ENCODE measurements at regions not wholly inside any gene's neighbourhood (a gene's known extent, or its start where the extent isn't known, plus 50 kb on each side); places are given as distances from the start of the nearest gene placed in this dataset.

DNA sequence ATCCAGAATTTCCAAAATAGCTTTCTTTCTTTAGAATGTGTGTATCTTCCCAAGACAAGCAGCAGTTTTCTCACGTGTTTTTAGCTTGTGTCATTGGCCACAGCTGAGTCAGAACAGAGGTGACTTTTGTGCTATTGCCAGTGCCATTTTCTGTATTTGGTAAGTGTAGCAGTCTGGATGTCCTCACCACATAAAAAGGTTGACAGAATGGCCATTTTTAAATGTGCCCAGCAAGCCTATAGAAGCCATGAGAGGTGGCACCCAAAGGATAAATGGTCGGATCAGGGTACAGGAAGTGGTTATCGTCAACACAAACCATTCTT, 269.5 kb upstream of the HSF2 start:
- TF ChIP-seq, protein P1, sequence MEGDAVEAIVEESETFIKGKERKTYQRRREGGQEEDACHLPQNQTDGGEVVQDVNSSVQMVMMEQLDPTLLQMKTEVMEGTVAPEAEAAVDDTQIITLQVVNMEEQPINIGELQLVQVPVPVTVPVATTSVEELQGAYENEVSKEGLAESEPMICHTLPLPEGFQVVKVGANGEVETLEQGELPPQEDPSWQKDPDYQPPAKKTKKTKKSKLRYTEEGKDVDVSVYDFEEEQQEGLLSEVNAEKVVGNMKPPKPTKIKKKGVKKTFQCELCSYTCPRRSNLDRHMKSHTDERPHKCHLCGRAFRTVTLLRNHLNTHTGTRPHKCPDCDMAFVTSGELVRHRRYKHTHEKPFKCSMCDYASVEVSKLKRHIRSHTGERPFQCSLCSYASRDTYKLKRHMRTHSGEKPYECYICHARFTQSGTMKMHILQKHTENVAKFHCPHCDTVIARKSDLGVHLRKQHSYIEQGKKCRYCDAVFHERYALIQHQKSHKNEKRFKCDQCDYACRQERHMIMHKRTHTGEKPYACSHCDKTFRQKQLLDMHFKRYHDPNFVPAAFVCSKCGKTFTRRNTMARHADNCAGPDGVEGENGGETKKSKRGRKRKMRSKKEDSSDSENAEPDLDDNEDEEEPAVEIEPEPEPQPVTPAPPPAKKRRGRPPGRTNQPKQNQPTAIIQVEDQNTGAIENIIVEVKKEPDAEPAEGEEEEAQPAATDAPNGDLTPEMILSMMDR (conservative IDR thresholded peaks at IDR 0.05; ENCODE audit: low read length) = no peak
- TF ChIP-seq EZH2phosphoT487 (IDR thresholded peaks at IDR 0.05; ENCODE audit: borderline replicate concordance) = no peak

Measured in Loucy (cell line).